Astrocyte (in vitro differentiated cells and primary cell): ENCODE measurements at regions not wholly inside any gene's neighbourhood (a gene's known extent, or its start where the extent isn't known, plus 50 kb on each side); places are given as distances from the start of the nearest gene placed in this dataset.

Source experiments
- EZH2 ChIP-seq: IDR thresholded peaks from 2 replicates; pipeline ENCODE4 v1.6.1; 2012; ENCODE audit warnings: mild to moderate bottlenecking, low read length, inconsistent platforms; ENCODE audit not compliant: insufficient read depth
- TF ChIP-seq, protein P1 (sequence below): IDR thresholded peaks from 2 replicates; pipeline ENCODE4 v1.5.1; 2011; ENCODE audit warnings: low read depth, mild to moderate bottlenecking, inconsistent platforms, low read length, moderate library complexity; ENCODE audit not compliant: insufficient read depth

DNA sequence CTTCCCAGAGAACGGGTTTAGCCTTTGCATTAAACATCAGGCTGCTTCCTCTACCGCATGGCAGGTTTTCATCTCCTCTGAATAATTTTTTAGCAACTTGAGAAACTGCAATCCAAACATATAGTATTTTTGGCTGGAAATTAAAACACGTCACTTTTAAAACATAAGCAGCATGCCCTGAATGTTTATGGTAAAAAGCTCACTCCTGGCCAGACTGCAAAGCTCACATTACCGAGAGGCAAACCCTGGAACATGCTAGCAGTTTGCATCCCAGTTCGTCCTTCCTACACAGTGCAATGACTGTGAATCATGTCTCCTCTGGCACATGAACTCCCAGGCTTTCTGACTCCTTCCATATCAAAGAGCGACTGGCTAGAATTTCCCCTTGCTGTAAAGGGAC, 312.3 kb downstream of the RRAGC start:
- TF ChIP-seq, protein P1, sequence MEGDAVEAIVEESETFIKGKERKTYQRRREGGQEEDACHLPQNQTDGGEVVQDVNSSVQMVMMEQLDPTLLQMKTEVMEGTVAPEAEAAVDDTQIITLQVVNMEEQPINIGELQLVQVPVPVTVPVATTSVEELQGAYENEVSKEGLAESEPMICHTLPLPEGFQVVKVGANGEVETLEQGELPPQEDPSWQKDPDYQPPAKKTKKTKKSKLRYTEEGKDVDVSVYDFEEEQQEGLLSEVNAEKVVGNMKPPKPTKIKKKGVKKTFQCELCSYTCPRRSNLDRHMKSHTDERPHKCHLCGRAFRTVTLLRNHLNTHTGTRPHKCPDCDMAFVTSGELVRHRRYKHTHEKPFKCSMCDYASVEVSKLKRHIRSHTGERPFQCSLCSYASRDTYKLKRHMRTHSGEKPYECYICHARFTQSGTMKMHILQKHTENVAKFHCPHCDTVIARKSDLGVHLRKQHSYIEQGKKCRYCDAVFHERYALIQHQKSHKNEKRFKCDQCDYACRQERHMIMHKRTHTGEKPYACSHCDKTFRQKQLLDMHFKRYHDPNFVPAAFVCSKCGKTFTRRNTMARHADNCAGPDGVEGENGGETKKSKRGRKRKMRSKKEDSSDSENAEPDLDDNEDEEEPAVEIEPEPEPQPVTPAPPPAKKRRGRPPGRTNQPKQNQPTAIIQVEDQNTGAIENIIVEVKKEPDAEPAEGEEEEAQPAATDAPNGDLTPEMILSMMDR = no peak
- no peak for TF ChIP-seq EZH2
